SK-N-SH (cell line): ENCODE measurements at regions not wholly inside any gene's neighbourhood (a gene's known extent, or its start where the extent isn't known, plus 50 kb on each side); places are given as distances from the start of the nearest gene placed in this dataset.

Source experiments
- CTCF ChIP-seq: fragments of 200-600 bp; sonication (generic); IDR thresholded peaks from 2 replicates; pipeline ENCODE4 v1.6.1; 2017; ENCODE audit warnings: antibody characterized with exemption, mild to moderate bottlenecking, moderate library complexity
- MAX ChIP-seq: IDR thresholded peaks from 2 replicates; pipeline ENCODE4 v1.4.0; 2012; ENCODE audit warnings: low read depth
- REST ChIP-seq: IDR thresholded peaks from 2 replicates; pipeline ENCODE4 v1.6.1; 2012; ENCODE audit warnings: mild to moderate bottlenecking, low read depth, low read length, moderate library complexity

- no peak for TF ChIP-seq MAX
- no peak for TF ChIP-seq REST
- no peak for TF ChIP-seq CTCF
Measured at GRCh38 chr18:68608851-68609490, 105.9 kb downstream of the TMX3 start.
